Ovary (tissue), 7 donors: ENCODE measurements at regions not wholly inside any gene's neighbourhood (a gene's known extent, or its start where the extent isn't known, plus 50 kb on each side); places are given as distances from the start of the nearest gene placed in this dataset.

ENCODE experiments used
- DNase-seq, 5 donors: peaks; one replicate each; pipeline ENCODE4 v3.0.0-alpha.2; 2019 to 2020
- H3K27ac ChIP-seq, 2 donors: fragments of 200-600 bp; one replicate each; pipeline versions ENCODE4 v1.5.1 to v1.8.0; 2019 to 2022
- H3K27me3 ChIP-seq: fragments of 200-600 bp; one replicate; pipeline ENCODE4 v1.8.0; 2022
- H3K36me3 ChIP-seq: fragments of 200-600 bp; sonication (generic); one replicate; pipeline ENCODE4 v1.5.1; 2019
- H3K4me1 ChIP-seq: one replicate; pipeline ENCODE4 v1.8.1; 2013; ENCODE audit warnings: mild to moderate bottlenecking, moderate library complexity; ENCODE audit not compliant: insufficient read depth
- H3K4me3 ChIP-seq: fragments of 200-600 bp; sonication (generic); one replicate; pipeline ENCODE4 v1.5.1; 2017
- H3K9me3 ChIP-seq, 2 donors: fragments of 200-600 bp in 1 of 2; sonication (generic) in 1 of 2; one replicate each; pipeline versions ENCODE4 v1.5.1 to v1.8.1; 2013 to 2019; ENCODE audit warnings: mild to moderate bottlenecking in 1 of 2, moderate library complexity in 1 of 2
- CTCF ChIP-seq, 3 donors: fragments of 450-650 bp in 2 of 3; fragments of 200-600 bp in 1 of 3; IDR thresholded peaks; one replicate each; pipeline versions ENCODE4 v1.5.1 to v1.8.0; 2016 to 2022; ENCODE audit warnings: antibody characterized with exemption in 3 of 3, mild to moderate bottlenecking in 1 of 3
- EP300 ChIP-seq: sonication (generic); formaldehyde crosslinking; IDR thresholded peaks from one replicate; pipeline ENCODE4 v1.6.1; 2017; ENCODE audit warnings: antibody characterized with exemption
- POLR2A ChIP-seq: fragments of 450-650 bp; IDR thresholded peaks from one replicate; pipeline ENCODE4 v1.6.1; 2017; ENCODE audit warnings: antibody characterized with exemption, mild to moderate bottlenecking, moderate library complexity
- WGBS, 3 donors: extraction: QIAGEN DNeasy Blood & Tissue Kit in 1 of 3; methylation state at CpG; one replicate each; pipeline versions ENCODE4 v1.1.5 to v1.1.7; 2013 to 2017; 5-methylcytosine and 5-hydroxymethylcytosine counted together
- intact Hi-C, 4 donors: fragments of 100-400 bp; cut with DNase I; formaldehyde crosslinking; loops; one replicate each; pipeline versions ENCODE4 v1.11.0 to v1.15.1; 2022 to 2023
- donor health status: DM: no; HTN: no; CAD: no; lungs with moderate emphysema.
- donor health status: DM: no; HTN: no; CAD: no.
- donor health status: Bipolar disorder and iron deficiency.
- donor health status: DM: no; HTN: no; CAD: no.
- donor health status: DM: yes; HTN: yes; CAD: no.

DNA sequence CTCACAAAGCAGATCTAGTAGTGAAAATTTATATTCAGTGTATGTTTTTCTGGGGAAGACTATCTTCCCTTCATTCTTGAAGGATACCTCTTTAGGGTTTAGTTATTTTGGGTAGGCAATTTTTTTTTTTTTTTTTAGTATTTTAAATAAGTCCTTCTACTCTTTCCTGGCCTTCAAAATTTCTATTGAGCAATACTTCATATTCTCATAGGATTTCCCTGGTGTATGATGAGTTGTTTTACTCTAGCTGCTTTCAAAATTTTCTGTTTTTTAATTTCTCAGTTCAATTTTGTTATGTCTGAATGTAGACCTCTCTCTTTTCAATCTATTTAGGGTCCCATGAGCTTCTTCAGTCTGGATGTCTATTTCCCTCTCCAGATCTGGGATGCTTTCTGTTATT is 74.3 kb upstream of the PLSCR4 start:
- Histone ChIP-seq H3K9me3 (no peaks in the 10 kb centered on the region), H3K27ac (no peak overlapping the region), H3K4me3 (no peak overlapping the region), H3K4me1 (no peaks in the 10 kb centered on the region), H3K27me3 (no peaks in the 10 kb centered on the region), H3K36me3 (no peaks in the 10 kb centered on the region)
- TF ChIP-seq CTCF (IDR thresholded peaks at IDR 0.05), result no peak
- no peak for TF ChIP-seq EP300
- no peak for TF ChIP-seq POLR2A
- intact Hi-C loops, result loop anchor here in 3 of 4 donors (5.0 to 10.0 kb wide), 3 partner anchors 103 to 260 kb away; no protein-coding TSS in a partner anchor
- no peak for DNase-seq

- 84 to 91% (median 88%) methylated on average over 2 of the region's 2 CpGs for WGBS, 3 donors
- DNase-seq, result no peak
- no peaks in the 10 kb centered on the region for H3K4me1 ChIP-seq
- no peaks in the 10 kb centered on the region for H3K9me3 ChIP-seq
- intact Hi-C loops, result loop anchor here in 2 of 4 donors (10.0 kb wide), 1 partner anchor 258 kb away; no protein-coding TSS in a partner anchor
- H3K27me3 ChIP-seq, result no peaks in the 10 kb centered on the region
- H3K36me3 ChIP-seq, result no peaks in the 10 kb centered on the region
- no peak for TF ChIP-seq POLR2A
- no peak for TF ChIP-seq CTCF (IDR thresholded peaks at IDR 0.05)
- TF ChIP-seq EP300, result no peak
- H3K27ac ChIP-seq, result no peak overlapping the region
- H3K4me3 ChIP-seq, result no peak overlapping the region
These were observed 71.4 kb upstream of the PLSCR4 start for GRCh38 chr3:146322216-146322817.

- intact Hi-C loops, result no loop called here
- H3K27ac ChIP-seq, result no peak overlapping the region
- TF ChIP-seq EP300 (no peak), CTCF (IDR thresholded peaks at IDR 0.05) (no peak), POLR2A (no peak)
These were observed 64.0 kb upstream of the PLSCR4 start for GRCh38 chr3:146314871-146315270.

DNA sequence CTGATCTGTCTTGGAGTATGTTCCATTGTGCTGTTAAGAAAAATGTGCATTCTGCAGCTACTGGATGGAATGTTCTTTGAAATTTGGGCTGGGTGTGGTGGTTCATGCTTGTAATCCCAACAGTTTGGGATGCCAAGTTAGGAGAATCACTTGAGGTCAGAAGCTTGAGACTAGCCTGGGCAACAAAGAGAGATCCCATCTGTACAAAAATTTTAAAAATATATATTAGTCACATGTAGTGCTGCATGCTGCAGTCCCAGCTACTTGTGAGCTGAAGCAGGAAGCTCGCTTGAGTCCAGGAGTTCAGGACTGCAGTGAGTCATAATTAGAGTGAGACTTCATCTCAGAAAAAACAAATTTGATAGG is 62.8 kb upstream of the PLSCR4 start:
- intact Hi-C loops, result no loop called here
- Histone ChIP-seq H3K27me3 (no peaks in the 10 kb centered on the region), H3K4me1 (no peaks in the 10 kb centered on the region), H3K36me3 (no peaks in the 10 kb centered on the region), H3K4me3 (no peak overlapping the region), H3K27ac (no peak overlapping the region), H3K9me3 (no peaks in the 10 kb centered on the region)
- TF ChIP-seq EP300 (no peak), CTCF (IDR thresholded peaks at IDR 0.05) (no peak), POLR2A (no peak)
- WGBS, 3 donors, result 52 to 57% (median 55%) methylated on average over 1 of the region's 1 CpG
- DNase-seq, result no peak

More at GRCh38 chr3:146314871-146315270, 64.0 kb upstream of the PLSCR4 start:
- H3K27me3 ChIP-seq, result no peaks in the 10 kb centered on the region
- no peaks in the 10 kb centered on the region for H3K36me3 ChIP-seq
- no peaks in the 10 kb centered on the region for H3K9me3 ChIP-seq
- no peak overlapping the region for H3K4me3 ChIP-seq
- no peak for DNase-seq
- H3K4me1 ChIP-seq, result no peaks in the 10 kb centered on the region
